ENCODE measurements at regions not wholly inside any gene's neighbourhood (a gene's known extent, or its start where the extent isn't known, plus 50 kb on each side); places are given as distances from the start of the nearest gene placed in this dataset.

DNA sequence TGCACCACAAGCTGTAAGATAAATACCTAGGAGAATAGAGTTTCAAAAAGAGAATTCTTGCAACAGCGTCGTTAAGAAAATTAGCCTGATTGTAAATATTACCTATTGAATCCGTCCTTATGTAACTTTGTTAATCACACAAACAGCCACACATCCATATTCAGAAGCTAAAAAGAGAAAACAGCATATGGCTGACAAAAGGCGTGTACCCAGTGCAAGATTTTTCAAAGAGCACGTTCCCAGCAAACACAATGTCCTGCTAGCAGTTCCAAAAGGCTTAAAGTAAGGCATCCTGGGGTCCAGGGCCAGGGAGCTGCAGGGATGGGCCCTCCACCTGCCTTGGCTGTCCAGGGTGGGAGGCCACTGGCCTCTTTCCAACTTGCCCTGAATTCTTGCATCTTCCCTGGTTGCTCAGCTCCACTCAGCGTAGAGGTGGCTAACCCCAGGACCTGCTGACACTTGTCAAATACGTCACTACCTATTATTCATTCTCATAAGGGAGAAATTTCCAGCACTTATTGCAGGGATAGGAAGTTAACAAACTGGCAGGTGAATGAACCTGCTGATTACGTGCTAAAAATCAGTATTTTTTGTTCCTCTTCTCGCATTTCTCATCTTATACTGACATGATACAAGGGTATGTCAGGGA is 102.1 kb upstream of the NEDD4L start (continued):
- TF ChIP-seq SIN3A (conservative IDR thresholded peaks at IDR 0.05 in 1 of 2, IDR thresholded peaks at IDR 0.05 in 1 of 2; ENCODE audit: low read depth in 1 of 2, low read length in 2 of 2): no peak
- TF ChIP-seq MAX (IDR thresholded peaks at IDR 0.05): no peak
- TF ChIP-seq CHD1 (IDR thresholded peaks at IDR 0.05; ENCODE audit: low read depth, low read length): no peak
- TF ChIP-seq HDAC6 (IDR thresholded peaks at IDR 0.05; ENCODE audit: low read depth, low read length): no peak
- TF ChIP-seq GTF2F1 (IDR thresholded peaks at IDR 0.05; ENCODE audit: borderline replicate concordance, low read depth, low read length): no peak
- TF ChIP-seq USF2 (IDR thresholded peaks at IDR 0.05; ENCODE audit: low read length): no peak
- TF ChIP-seq BACH1 (IDR thresholded peaks at IDR 0.05; ENCODE audit: low read length): no peak
